ENCODE measurements at regions not wholly inside any gene's neighbourhood (a gene's known extent, or its start where the extent isn't known, plus 50 kb on each side); places are given as distances from the start of the nearest gene placed in this dataset.

DNA sequence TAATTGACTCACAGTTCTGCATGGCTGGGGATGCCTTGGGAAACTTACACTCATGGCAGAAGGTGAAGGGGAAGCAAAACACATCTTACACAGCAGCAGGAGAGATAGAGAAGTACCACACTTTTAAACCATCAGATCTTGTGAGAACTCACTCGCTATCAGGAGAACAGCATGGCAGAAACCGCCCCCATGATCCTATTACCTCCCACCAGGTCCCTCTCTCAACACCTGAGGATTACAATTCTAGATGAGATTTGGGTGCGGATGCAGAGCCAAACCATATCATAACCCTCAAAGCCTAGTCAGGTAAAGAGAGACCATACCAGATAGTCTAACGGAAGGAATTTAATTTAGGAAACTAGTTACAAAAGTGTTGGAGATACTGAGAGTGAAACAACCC is 182.6 kb upstream of the ACVR2A start:
- no peaks in the 10 kb centered on the region for H3K36me3 ChIP-seq
- H3K27ac ChIP-seq = no peak overlapping the region
- no peaks in the 10 kb centered on the region for H3K4me1 ChIP-seq
- no peaks in the 10 kb centered on the region for H3K27me3 ChIP-seq
- no peak overlapping the region for H3K4me3 ChIP-seq
- TF ChIP-seq POLR2A (IDR thresholded peaks at IDR 0.05) = no peak
- TF ChIP-seq, protein P1, sequence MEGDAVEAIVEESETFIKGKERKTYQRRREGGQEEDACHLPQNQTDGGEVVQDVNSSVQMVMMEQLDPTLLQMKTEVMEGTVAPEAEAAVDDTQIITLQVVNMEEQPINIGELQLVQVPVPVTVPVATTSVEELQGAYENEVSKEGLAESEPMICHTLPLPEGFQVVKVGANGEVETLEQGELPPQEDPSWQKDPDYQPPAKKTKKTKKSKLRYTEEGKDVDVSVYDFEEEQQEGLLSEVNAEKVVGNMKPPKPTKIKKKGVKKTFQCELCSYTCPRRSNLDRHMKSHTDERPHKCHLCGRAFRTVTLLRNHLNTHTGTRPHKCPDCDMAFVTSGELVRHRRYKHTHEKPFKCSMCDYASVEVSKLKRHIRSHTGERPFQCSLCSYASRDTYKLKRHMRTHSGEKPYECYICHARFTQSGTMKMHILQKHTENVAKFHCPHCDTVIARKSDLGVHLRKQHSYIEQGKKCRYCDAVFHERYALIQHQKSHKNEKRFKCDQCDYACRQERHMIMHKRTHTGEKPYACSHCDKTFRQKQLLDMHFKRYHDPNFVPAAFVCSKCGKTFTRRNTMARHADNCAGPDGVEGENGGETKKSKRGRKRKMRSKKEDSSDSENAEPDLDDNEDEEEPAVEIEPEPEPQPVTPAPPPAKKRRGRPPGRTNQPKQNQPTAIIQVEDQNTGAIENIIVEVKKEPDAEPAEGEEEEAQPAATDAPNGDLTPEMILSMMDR (IDR thresholded peaks at IDR 0.05) = no peak
- H3K9me3 ChIP-seq = no peaks in the 10 kb centered on the region
- DNase-seq = no peak

DNA sequence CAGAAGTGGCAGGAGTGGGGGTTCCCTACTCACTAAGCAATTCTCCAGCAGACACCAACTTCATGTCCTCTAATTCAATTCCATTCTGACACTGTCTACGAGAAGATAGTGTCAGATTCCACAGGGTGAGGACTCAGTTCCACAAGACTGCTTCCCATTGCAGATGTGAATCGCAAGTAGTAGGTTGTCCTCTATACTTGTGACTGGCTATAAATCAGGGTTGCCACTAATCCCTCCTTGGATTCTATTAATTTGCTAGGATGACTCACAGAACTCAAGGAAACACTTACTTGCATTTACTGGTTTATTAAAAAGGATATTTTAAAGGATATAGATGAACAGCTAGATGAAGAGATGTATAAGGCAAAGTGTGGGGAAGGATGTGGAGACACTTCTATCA is 184.1 kb upstream of the ACVR2A start:
- H3K27me3 ChIP-seq = no peaks in the 10 kb centered on the region
- no peaks in the 10 kb centered on the region for H3K36me3 ChIP-seq
- no peak overlapping the region for H3K27ac ChIP-seq
- H3K4me3 ChIP-seq = no peak overlapping the region
- no peak for TF ChIP-seq POLR2A (IDR thresholded peaks at IDR 0.05)
- TF ChIP-seq, protein P1 (IDR thresholded peaks at IDR 0.05) = no peak
- H3K4me1 ChIP-seq = no peaks in the 10 kb centered on the region
- DNase-seq = no peak
- H3K9me3 ChIP-seq = no peaks in the 10 kb centered on the region

DNA sequence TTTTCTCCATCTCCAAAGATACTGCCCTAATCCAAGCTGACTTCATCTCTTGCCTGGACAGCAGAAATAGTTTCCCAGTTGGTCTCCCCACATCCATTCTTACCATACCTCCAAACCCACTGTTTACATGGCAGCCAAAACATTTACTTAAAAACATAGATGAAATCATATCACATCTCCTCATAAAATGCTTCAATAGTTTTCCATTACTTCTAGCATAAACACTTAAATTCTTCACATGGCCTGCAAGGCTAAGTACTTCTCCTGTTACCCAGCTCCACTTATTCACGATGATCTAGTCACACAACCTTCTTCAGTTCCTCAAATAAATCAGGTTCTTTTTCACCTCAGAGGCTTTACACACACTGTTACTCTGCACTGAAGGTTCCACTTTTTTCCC is 185.8 kb upstream of the ACVR2A start:
- no peaks in the 10 kb centered on the region for H3K36me3 ChIP-seq
- no peaks in the 10 kb centered on the region for H3K4me1 ChIP-seq
- no peaks in the 10 kb centered on the region for H3K9me3 ChIP-seq
- H3K27me3 ChIP-seq = no peaks in the 10 kb centered on the region
- TF ChIP-seq, protein P1 (IDR thresholded peaks at IDR 0.05) = no peak
- TF ChIP-seq POLR2A (IDR thresholded peaks at IDR 0.05) = no peak
- H3K27ac ChIP-seq = no peak overlapping the region
- DNase-seq = no peak
- H3K4me3 ChIP-seq = no peak overlapping the region

DNA sequence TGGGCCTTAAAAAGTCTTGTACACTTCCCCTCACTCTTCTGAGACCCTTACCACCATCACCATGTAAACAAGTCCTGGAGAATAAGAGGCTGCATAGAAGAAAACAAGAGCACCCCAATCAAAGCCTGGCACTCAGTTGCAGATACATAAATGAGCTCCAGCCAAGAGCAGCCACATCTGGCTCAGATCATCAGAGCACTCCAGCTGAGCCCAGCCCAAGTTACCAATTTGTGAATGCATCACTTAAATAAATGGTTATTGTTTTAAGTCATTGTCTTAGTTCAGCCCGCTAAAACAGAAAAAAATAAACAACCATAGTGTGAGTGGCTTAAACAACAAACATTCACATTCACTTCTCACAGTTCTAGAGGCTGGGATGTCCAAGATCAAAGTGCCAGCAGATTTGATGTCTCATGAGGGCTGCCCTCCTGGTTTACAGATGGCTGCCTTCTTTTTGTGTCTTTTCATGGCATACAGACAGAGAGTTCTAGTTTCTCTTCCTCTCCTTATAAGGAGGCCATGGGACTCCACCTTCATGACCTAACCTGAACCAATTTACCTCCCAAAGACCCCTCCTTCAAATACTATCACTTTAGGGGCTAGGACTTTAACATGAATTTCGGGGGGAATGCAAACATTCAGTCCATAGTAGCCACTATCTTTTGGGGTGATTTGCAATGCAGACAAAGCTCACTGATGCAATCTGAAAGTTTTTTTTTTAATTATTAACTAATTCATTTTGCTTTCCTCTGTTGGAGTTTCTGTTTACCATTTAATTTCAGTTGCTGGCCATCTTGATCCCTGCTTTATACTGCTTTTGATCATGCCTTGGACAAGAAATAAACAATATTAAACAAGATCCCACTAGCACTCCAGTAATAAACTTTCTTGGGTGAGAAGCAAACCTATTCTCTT is 187.5 kb upstream of the ACVR2A start:
- no peaks in the 10 kb centered on the region for H3K9me3 ChIP-seq
- TF ChIP-seq POLR2A (IDR thresholded peaks at IDR 0.05) = no peak
- TF ChIP-seq, protein P1 (IDR thresholded peaks at IDR 0.05) = no peak
- H3K4me1 ChIP-seq = no peaks in the 10 kb centered on the region
- H3K27me3 ChIP-seq = no peaks in the 10 kb centered on the region
- no peaks in the 10 kb centered on the region for H3K36me3 ChIP-seq
- no peak overlapping the region for H3K27ac ChIP-seq
- DNase-seq = no peak
- H3K4me3 ChIP-seq = no peak overlapping the region

DNA sequence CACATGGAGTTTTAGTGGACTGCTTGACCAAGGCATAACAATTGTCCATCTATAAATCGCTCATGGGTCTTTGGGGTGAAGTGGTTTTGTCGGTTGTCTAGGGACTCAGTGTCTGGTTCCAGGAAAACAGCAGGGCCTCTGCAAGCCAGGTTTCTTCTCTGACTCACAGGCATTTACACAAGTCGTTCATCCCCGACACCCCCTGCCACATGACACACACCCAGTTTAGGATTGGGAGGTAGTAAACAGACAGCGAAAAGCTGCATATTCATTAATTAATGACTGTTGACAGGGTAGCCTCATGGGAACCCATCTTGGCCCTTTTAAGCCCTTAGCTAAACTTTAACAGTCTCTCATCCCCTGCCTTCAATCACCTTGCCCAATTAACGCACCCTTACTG is 194.8 kb upstream of the ACVR2A start:
- H3K9me3 ChIP-seq = no peaks in the 10 kb centered on the region
- H3K4me1 ChIP-seq = no peaks in the 10 kb centered on the region
- no peaks in the 10 kb centered on the region for H3K36me3 ChIP-seq
- no peaks in the 10 kb centered on the region for H3K27me3 ChIP-seq
- no peak for TF ChIP-seq POLR2A (IDR thresholded peaks at IDR 0.05)
- TF ChIP-seq, protein P1 (IDR thresholded peaks at IDR 0.05) = no peak
- H3K27ac ChIP-seq = no peak overlapping the region
- H3K4me3 ChIP-seq = no peak overlapping the region
- no peak for DNase-seq

Data from Peyer's patch (tissue), 4 donors.